ENCODE measurements at regions not wholly inside any gene's neighbourhood (a gene's known extent, or its start where the extent isn't known, plus 50 kb on each side); places are given as distances from the start of the nearest gene placed in this dataset.

- TF ChIP-seq CTCF (conservative IDR thresholded peaks at IDR 0.05 in 1 of 2, IDR thresholded peaks at IDR 0.05 in 1 of 2; ENCODE audit: low read depth in 1 of 2, low read length in 2 of 2) (no peak), EZH2 (IDR thresholded peaks at IDR 0.05; ENCODE audit: low read length, missing control alignments) (no peak)
Observed at GRCh38 chr5:3121813-3122212, 370.3 kb upstream of the IRX2 start.
